Subcutaneous abdominal adipose tissue (tissue), 5 donors: ENCODE measurements at regions not wholly inside any gene's neighbourhood (a gene's known extent, or its start where the extent isn't known, plus 50 kb on each side); places are given as distances from the start of the nearest gene placed in this dataset.
A peak's percentile ranks its signal among the peaks of the same experiment; 100 is the strongest.

ENCODE experiments used
- H3K27ac ChIP-seq: one replicate; pipeline ENCODE4 v1.7.0; 2013; ENCODE audit warnings: low read depth, mild to moderate bottlenecking, inconsistent platforms, low read length, moderate library complexity
- H3K27me3 ChIP-seq, 5 donors: one replicate each; pipeline ENCODE4 v1.7.0; 2013; ENCODE audit warnings: low read length in 5 of 5, inconsistent platforms in 1 of 5; ENCODE audit not compliant: control insufficient read depth in 5 of 5, insufficient read depth in 4 of 5
- H3K36me3 ChIP-seq, 5 donors: one replicate each; pipeline ENCODE4 v1.7.0; 2013; ENCODE audit warnings: low read length in 5 of 5; ENCODE audit not compliant: control insufficient read depth in 5 of 5, insufficient read depth in 5 of 5
- H3K4me1 ChIP-seq, 5 donors: one replicate each; pipeline ENCODE4 v1.7.0; 2013; ENCODE audit warnings: low read length in 5 of 5, mild to moderate bottlenecking in 3 of 5, moderate library complexity in 1 of 5; ENCODE audit not compliant: control insufficient read depth in 5 of 5, insufficient read depth in 5 of 5
- H3K4me3 ChIP-seq, 5 donors: one replicate each; pipeline ENCODE4 v1.7.0; 2013; ENCODE audit warnings: low read length in 5 of 5, low read depth in 1 of 5
- H3K9ac ChIP-seq, 5 donors: one replicate each; pipeline ENCODE4 v1.7.0; 2013; ENCODE audit warnings: low read length in 5 of 5, mild to moderate bottlenecking in 4 of 5, moderate library complexity in 3 of 5
- H3K9me3 ChIP-seq, 5 donors: one replicate each; pipeline ENCODE4 v1.7.0; 2013; ENCODE audit warnings: low read length in 5 of 5; ENCODE audit not compliant: control insufficient read depth in 5 of 5
- donor health status: healthy.
- donor health status: healthy.
- donor health status: healthy.
- donor health status: healthy.
- donor health status: healthy.

- Histone ChIP-seq H3K36me3 (no peaks in the 10 kb centered on the region), H3K9me3 (peaks cover 3 to 12% (median 11%) of the 10 kb centered on the region in 5 donors), H3K27me3 (no peaks in the 10 kb centered on the region), H3K4me3 (peak overlapping the region; percentile 8 to 60 (median 52)), H3K9ac (peak overlapping the region in 1 of 5 donors; percentile 47), H3K27ac (no peak overlapping the region), H3K4me1 (peaks cover 0 to 25% (median 5%) of the 10 kb centered on the region in 5 donors)
Observed at GRCh38 chr15:94844538-94845389, 613.4 kb downstream of the MCTP2 start.

GRCh38 chr15:94845390-94845716 is 614.0 kb downstream of the MCTP2 start:
- H3K4me1 ChIP-seq = peaks cover 0 to 25% (median 5%) of the 10 kb centered on the region in 5 donors
- H3K27ac ChIP-seq = no peak overlapping the region
- H3K4me3 ChIP-seq = peak overlapping the region; percentile 8 to 60 (median 41)
- H3K9ac ChIP-seq = peak overlapping the region in 1 of 5 donors; percentile 47
- no peaks in the 10 kb centered on the region for H3K27me3 ChIP-seq
- H3K9me3 ChIP-seq = peaks cover 3 to 12% (median 11%) of the 10 kb centered on the region in 5 donors
- H3K36me3 ChIP-seq = no peaks in the 10 kb centered on the region

- H3K4me1 ChIP-seq = peaks cover 0 to 23% (median 5%) of the 10 kb centered on the region in 5 donors
- no peaks in the 10 kb centered on the region for H3K36me3 ChIP-seq
- H3K9me3 ChIP-seq = no peaks in the 10 kb centered on the region
- no peak overlapping the region for H3K27ac ChIP-seq
- no peak overlapping the region for H3K9ac ChIP-seq
- H3K4me3 ChIP-seq = no peak overlapping the region
- no peaks in the 10 kb centered on the region for H3K27me3 ChIP-seq
Observed at GRCh38 chr15:94847325-94847724, 616.0 kb downstream of the MCTP2 start.

- H3K9ac ChIP-seq = no peak overlapping the region
- peaks cover 0 to 23% (median 5%) of the 10 kb centered on the region in 5 donors for H3K4me1 ChIP-seq
- no peaks in the 10 kb centered on the region for H3K36me3 ChIP-seq
- H3K4me3 ChIP-seq = no peak overlapping the region
- H3K27ac ChIP-seq = no peak overlapping the region
- H3K9me3 ChIP-seq = no peaks in the 10 kb centered on the region
- no peaks in the 10 kb centered on the region for H3K27me3 ChIP-seq
Observed at GRCh38 chr15:94848054-94848453, 616.7 kb downstream of the MCTP2 start.

- no peaks in the 10 kb centered on the region for H3K9me3 ChIP-seq
- H3K27ac ChIP-seq = no peak overlapping the region
- no peak overlapping the region for H3K9ac ChIP-seq
- no peak overlapping the region for H3K4me3 ChIP-seq
- H3K4me1 ChIP-seq = peaks cover 0 to 10% (median 0%) of the 10 kb centered on the region in 5 donors
- no peaks in the 10 kb centered on the region for H3K36me3 ChIP-seq
- no peaks in the 10 kb centered on the region for H3K27me3 ChIP-seq
Observed at GRCh38 chr15:94855018-94855408, 623.7 kb downstream of the MCTP2 start.

- Histone ChIP-seq H3K36me3 (no peaks in the 10 kb centered on the region), H3K9me3 (no peaks in the 10 kb centered on the region), H3K9ac (no peak overlapping the region), H3K27me3 (no peaks in the 10 kb centered on the region), H3K27ac (no peak overlapping the region), H3K4me1 (peaks cover 0 to 10% (median 0%) of the 10 kb centered on the region in 5 donors), H3K4me3 (no peak overlapping the region)
Observed at GRCh38 chr15:94855409-94856266, 624.3 kb downstream of the MCTP2 start.

- Histone ChIP-seq H3K4me3 (no peak overlapping the region), H3K9ac (no peak overlapping the region)
Observed at GRCh38 chr15:94856267-94856854, 625.0 kb downstream of the MCTP2 start.

GRCh38 chr15:94857466-94857865 is 626.1 kb downstream of the MCTP2 start:
- H3K4me1 ChIP-seq = peaks cover 0 to 10% (median 0%) of the 10 kb centered on the region in 5 donors
- H3K36me3 ChIP-seq = no peaks in the 10 kb centered on the region
- no peak overlapping the region for H3K27ac ChIP-seq

More at GRCh38 chr15:94856267-94856854, 625.0 kb downstream of the MCTP2 start:
- Histone ChIP-seq H3K27me3 (no peaks in the 10 kb centered on the region), H3K36me3 (no peaks in the 10 kb centered on the region), H3K4me1 (peaks cover 0 to 10% (median 0%) of the 10 kb centered on the region in 5 donors), H3K27ac (no peak overlapping the region), H3K9me3 (no peaks in the 10 kb centered on the region)

GRCh38 chr15:94858011-94858410 is 626.6 kb downstream of the MCTP2 start:
- Histone ChIP-seq H3K4me3 (no peak overlapping the region), H3K27me3 (no peaks in the 10 kb centered on the region), H3K9me3 (peaks cover 0 to 3% (median 0%) of the 10 kb centered on the region in 5 donors), H3K9ac (no peak overlapping the region), H3K4me1 (peaks cover 0 to 10% (median 0%) of the 10 kb centered on the region in 5 donors), H3K27ac (no peak overlapping the region), H3K36me3 (no peaks in the 10 kb centered on the region)

More at GRCh38 chr15:94857466-94857865, 626.1 kb downstream of the MCTP2 start:
- H3K9me3 ChIP-seq = peaks cover 0 to 1% (median 0%) of the 10 kb centered on the region in 5 donors
- no peaks in the 10 kb centered on the region for H3K27me3 ChIP-seq
- no peak overlapping the region for H3K4me3 ChIP-seq
- H3K9ac ChIP-seq = no peak overlapping the region
